Epithelial cell of proximal tubule (primary cell): ENCODE measurements at regions not wholly inside any gene's neighbourhood (a gene's known extent, or its start where the extent isn't known, plus 50 kb on each side); places are given as distances from the start of the nearest gene placed in this dataset.

Experiments used
- DNase-seq: peaks from one replicate; pipeline ENCODE4 v3.0.0-alpha.2; 2011; ENCODE audit warnings: low read depth
- H3K4me3 ChIP-seq: 2 replicates; pipeline ENCODE4 v1.5.1; 2011; ENCODE audit warnings: low read depth, mild to moderate bottlenecking, low read length
- TF ChIP-seq, protein P1 (sequence below): conservative IDR thresholded peaks from 2 replicates; pipeline ENCODE4 v1.5.1; 2012; ENCODE audit warnings: low read depth, mild to moderate bottlenecking, low read length

DNA sequence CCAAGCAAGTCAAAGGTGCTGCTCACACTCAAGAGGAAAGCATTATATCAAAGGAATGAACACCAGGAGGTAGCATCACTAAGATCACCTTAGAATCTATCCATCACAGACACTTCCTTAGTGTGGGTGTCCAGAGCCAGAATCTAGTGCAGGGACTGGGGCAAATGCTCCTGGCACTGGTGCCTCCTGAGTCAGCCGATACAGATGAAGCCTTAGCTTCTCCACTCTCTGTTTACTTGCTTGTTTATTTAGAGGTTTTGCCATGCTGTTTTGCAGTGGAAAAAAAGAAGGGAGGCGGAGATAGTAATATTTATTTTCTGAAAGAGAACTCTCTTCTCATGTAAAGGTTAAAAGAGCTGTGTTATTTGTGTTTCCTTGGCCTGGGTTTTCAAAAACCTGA, 303.1 kb downstream of the WDR11 start:
- TF ChIP-seq, protein P1, sequence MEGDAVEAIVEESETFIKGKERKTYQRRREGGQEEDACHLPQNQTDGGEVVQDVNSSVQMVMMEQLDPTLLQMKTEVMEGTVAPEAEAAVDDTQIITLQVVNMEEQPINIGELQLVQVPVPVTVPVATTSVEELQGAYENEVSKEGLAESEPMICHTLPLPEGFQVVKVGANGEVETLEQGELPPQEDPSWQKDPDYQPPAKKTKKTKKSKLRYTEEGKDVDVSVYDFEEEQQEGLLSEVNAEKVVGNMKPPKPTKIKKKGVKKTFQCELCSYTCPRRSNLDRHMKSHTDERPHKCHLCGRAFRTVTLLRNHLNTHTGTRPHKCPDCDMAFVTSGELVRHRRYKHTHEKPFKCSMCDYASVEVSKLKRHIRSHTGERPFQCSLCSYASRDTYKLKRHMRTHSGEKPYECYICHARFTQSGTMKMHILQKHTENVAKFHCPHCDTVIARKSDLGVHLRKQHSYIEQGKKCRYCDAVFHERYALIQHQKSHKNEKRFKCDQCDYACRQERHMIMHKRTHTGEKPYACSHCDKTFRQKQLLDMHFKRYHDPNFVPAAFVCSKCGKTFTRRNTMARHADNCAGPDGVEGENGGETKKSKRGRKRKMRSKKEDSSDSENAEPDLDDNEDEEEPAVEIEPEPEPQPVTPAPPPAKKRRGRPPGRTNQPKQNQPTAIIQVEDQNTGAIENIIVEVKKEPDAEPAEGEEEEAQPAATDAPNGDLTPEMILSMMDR = no peak
- no peak for DNase-seq
- H3K4me3 ChIP-seq = no peak overlapping the region

DNA sequence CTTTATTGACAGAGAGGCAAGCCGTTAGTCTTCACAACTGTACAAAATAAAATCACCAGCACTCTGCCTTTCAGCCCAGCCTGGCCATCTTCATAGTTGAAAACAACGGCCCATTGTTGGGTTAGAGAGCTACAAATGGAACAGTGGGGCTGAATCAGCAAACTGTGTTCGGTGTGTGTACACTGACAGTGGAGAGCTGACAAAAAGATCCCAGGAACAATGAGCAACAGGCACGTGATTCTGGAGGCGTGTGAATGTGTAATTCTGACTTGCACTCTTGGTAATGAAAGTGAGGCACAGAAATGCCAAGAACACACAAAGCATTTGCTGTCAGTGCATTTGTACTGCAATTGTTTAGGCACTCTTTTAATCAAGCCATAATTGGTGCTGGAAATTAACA, 303.7 kb downstream of the WDR11 start:
- TF ChIP-seq, protein P1 = no peak
- no peak overlapping the region for H3K4me3 ChIP-seq
- DNase-seq = no peak

DNA sequence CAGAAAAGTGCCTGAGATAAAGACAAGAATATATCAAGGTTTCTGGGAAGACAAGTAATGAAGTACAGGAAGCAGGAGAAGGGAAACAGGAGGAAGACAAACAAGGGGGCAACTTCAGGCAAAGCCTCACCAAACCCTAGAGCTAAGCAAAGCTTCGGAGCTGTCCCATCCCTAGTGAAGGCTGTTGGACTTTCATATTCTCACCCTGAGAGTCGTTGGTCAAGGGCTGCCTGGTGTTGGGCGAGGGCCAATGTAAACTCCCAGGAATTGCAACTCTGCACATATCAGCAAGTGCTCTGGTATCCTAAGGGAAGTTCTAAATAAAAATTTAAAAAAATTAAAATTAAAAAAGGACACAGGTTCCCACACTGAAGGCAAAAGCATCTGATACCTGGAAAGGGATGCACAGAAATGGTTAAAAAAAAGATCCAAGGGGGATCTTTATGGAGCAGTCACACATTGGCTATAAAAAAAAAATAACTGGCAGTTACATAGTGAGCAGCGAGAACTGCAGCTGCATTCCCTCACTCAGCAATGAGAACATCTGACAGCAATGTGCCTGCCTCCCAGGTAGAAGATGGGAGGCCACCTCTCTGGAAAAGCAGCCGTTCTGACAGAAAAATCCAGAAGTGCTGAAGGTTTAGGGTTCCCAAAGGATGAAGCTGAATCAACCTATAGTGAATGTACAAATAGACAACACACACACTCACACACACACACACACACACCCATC, 304.7 kb downstream of the WDR11 start:
- TF ChIP-seq, protein P1 = no peak
- no peak for DNase-seq
- H3K4me3 ChIP-seq = no peak overlapping the region

DNA sequence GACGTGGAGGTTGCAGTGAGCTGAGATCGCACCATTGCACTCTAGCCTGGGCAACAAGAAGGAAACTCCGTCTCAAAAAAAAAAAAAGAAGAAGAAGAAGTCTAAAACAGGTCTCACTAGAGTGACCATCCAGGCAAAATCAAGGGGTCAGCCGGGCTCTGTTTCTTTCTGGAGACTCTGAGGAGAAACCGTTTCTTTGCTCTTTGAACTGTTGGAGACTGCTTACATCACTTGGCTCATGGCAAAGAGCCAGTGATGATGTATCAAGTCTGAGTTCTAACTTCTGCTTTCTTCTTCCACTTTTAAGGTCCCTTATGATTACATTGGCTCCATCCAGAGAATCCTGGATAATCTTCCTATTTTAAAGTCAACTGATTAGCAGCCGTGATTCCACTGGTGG, 306.8 kb downstream of the WDR11 start:
- TF ChIP-seq, protein P1 = no peak

DNA sequence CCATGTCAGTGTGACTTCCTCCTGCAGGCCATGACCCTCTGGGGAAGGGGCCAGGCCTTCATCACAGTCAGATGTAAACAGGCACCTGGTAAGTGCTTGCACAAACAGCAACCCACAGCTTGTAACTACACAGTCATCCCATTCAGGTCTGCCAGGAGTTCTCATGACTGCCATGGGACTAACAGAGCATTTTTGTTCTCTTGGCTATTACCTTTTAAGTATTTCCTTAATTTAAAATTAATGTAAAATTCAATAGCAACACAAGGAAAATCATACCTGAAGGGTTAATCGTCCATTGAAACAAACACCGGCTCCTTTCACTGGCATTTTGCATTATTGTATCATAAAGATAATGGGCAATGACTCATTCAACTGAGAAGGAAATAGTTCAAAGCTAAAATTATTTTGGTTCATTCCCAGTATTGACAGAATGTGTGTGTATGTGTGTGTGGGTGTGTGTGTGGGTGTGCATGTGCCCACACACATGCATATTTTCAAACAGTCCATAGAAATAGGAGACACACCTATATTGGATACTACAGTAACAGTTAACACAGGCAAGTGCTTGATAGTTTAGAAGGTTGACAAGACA, 307.9 kb downstream of the WDR11 start:
- TF ChIP-seq, protein P1 = no peak
- DNase-seq = no peak
- no peak overlapping the region for H3K4me3 ChIP-seq

More for the DNA sequence above, 306.8 kb downstream of the WDR11 start:
- no peak overlapping the region for H3K4me3 ChIP-seq
- no peak for DNase-seq

DNA sequence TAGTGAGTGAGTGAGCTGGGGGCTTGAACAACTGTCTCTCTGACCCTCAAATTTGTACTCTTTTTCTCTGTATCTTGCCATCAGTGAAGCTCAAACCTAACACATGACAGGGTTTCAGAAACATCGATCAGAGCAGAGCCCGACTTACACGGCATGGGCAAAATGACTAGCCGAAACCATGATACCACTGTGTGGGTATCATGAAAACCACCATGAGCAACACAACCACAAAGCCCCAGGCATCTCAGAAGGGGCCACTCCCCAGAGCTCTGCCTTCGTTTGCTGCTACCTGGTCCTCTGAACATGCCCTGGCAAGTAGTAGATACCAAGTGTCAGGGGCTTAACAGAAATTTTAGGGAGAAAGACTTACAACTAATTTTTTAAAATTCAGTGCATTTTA, 308.5 kb downstream of the WDR11 start:
- DNase-seq = no peak
- TF ChIP-seq, protein P1 = no peak
- no peak overlapping the region for H3K4me3 ChIP-seq

DNA sequence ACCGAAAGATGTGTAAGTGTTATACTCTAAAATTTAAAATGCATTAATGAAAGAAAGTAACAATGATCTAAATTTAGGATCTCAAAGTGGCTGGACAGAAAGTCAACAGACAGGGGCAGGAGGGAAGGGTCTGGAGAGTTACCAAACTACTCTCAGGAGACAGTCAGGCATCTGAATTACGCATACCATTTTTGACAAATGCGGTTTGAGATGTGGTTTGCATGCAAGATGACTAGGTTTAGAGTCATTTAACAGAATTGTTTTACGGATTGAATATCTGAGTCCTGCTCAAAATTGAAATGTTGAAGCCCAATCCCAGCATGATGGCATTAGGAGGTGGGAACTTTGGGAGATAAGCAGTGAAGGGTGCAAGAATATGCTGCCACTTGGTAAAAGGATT, 314.1 kb downstream of the WDR11 start:
- TF ChIP-seq, protein P1 = no peak
- no peak overlapping the region for H3K4me3 ChIP-seq
- DNase-seq = no peak
